PC-3 (cell line): ENCODE measurements at regions not wholly inside any gene's neighbourhood (a gene's known extent, or its start where the extent isn't known, plus 50 kb on each side); places are given as distances from the start of the nearest gene placed in this dataset.
"Not testable (repeated sequence)": the region's sequence is repeated elsewhere in the genome, so short reads cannot be mapped to it uniquely, and the experiment has no call there.

Source experiments
- EZH2phosphoT487 ChIP-seq: fragments of 300-600 bp; sonication (generic); IDR thresholded peaks from 2 replicates; pipeline ENCODE4 v1.6.1; 2018; ENCODE audit warnings: mild to moderate bottlenecking, antibody characterized with exemption, low read length, borderline replicate concordance
- TF ChIP-seq, protein P1 (sequence below): fragments of 300-600 bp; sonication (generic); conservative IDR thresholded peaks from 2 replicates; pipeline ENCODE4 v1.5.1; 2017; ENCODE audit warnings: antibody characterized with exemption, low read depth, mild to moderate bottlenecking, low read length

DNA sequence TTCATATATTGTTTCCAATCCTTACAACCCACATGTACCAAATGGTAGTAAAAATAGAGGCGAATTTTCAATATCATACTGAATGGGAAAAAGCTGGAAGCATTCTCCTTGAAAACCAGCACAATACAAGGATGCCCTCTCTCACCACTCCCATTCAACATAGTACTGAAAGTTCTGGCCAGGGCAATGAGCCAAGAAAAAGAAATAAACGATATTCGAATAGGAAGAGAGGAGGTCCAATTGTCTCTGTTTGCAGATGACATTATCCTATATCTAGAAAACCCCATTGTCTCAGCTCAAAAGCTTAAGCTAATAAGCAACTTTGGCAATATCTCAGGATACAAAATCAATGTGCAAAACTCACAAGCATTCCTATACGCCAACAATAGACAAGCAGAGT, 346.4 kb upstream of the JARID2 start:
- TF ChIP-seq, protein P1, sequence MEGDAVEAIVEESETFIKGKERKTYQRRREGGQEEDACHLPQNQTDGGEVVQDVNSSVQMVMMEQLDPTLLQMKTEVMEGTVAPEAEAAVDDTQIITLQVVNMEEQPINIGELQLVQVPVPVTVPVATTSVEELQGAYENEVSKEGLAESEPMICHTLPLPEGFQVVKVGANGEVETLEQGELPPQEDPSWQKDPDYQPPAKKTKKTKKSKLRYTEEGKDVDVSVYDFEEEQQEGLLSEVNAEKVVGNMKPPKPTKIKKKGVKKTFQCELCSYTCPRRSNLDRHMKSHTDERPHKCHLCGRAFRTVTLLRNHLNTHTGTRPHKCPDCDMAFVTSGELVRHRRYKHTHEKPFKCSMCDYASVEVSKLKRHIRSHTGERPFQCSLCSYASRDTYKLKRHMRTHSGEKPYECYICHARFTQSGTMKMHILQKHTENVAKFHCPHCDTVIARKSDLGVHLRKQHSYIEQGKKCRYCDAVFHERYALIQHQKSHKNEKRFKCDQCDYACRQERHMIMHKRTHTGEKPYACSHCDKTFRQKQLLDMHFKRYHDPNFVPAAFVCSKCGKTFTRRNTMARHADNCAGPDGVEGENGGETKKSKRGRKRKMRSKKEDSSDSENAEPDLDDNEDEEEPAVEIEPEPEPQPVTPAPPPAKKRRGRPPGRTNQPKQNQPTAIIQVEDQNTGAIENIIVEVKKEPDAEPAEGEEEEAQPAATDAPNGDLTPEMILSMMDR = not testable (repeated sequence)
- TF ChIP-seq EZH2phosphoT487 = not testable (repeated sequence)
